ENCODE measurements at regions not wholly inside any gene's neighbourhood (a gene's known extent, or its start where the extent isn't known, plus 50 kb on each side); places are given as distances from the start of the nearest gene placed in this dataset.

GRCh38 chr10:2023687-2024086, 286.4 kb upstream of the ADARB2 start:
- no peak for TF ChIP-seq EP300 (IDR thresholded peaks at IDR 0.05)
- no peak for TF ChIP-seq POLR2A (IDR thresholded peaks at IDR 0.05)
- no peak for TF ChIP-seq CTCF (IDR thresholded peaks at IDR 0.05)
- no peak for TF ChIP-seq POLR2AphosphoS5 (IDR thresholded peaks at IDR 0.05)

Data from suprapubic skin (tissue), 4 donors.